ENCODE measurements at regions not wholly inside any gene's neighbourhood (a gene's known extent, or its start where the extent isn't known, plus 50 kb on each side); places are given as distances from the start of the nearest gene placed in this dataset.

DNA sequence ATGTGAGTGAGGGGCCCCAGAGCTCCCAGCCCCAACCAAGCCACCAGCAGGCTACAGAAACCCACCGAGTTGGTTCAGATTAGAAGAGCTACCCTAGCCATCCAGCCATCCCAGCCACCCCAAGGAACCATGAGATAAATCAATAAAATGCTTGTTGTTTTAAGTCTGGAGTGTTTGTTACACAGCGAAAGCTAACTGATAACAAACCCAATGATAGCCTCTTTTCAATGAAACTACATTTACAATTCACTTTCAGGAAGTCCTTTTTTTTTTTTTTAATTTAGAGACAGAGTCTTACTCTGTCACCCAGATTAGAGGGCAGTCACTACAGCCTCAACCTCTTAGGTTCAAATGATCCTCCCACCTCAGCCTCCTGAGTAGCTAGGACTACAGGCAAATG, 215.0 kb upstream of the ZFHX3 start (continued):
- no peak for TF ChIP-seq RAD21 (IDR thresholded peaks at IDR 0.05 in 1 of 2, conservative IDR thresholded peaks at IDR 0.05 in 1 of 2; ENCODE audit: low read depth in 2 of 2, low read length in 2 of 2)
- no peak for TF ChIP-seq EP300 (IDR thresholded peaks at IDR 0.05; ENCODE audit: borderline replicate concordance in 1 of 2, low read depth in 2 of 2, low read length in 2 of 2)
- TF ChIP-seq GTF2F1 (IDR thresholded peaks at IDR 0.05; ENCODE audit: borderline replicate concordance, low read depth, low read length) = no peak
- no peak for TF ChIP-seq SAP30 (IDR thresholded peaks at IDR 0.05; ENCODE audit: insufficient read depth, insufficient replicate concordance, low read length)
- no peak for TF ChIP-seq BRCA1 (IDR thresholded peaks at IDR 0.05; ENCODE audit: low read depth, low read length)
- TF ChIP-seq RXRA (IDR thresholded peaks at IDR 0.05; ENCODE audit: insufficient read depth, low read depth, low read length) = no peak

All from H1 (cell line).